ENCODE measurements at regions not wholly inside any gene's neighbourhood (a gene's known extent, or its start where the extent isn't known, plus 50 kb on each side); places are given as distances from the start of the nearest gene placed in this dataset.

DNA sequence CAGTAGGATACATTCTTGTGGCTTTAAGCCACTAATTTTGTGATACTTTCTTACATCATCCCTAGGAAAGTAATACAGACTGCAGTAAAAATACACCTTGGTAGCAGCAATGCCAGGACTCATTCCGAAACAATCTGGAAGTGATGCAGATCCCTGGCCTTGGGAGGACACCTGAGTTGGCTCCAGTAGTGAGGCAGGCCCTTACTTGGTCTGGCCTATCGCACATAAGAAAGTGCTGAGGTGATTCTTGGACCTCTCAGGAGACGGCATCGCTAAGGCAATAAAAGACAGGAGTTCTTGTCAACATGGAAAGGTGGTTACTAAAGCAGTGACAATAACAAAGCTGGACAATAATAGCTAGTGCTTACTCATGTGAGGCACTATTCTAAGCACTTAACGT is 126.5 kb downstream of the SUCNR1 start:
- H3K27ac Mint-ChIP-seq (ENCODE audit: unreplicated experiment), result no peak overlapping the region
- intact Hi-C loops (cut with micrococcal nuclease; ENCODE audit: unreplicated experiment), result no loop called here
- no peaks in the 10 kb centered on the region for H3K4me1 Mint-ChIP-seq (ENCODE audit: low read depth, unreplicated experiment)
- H3K9me3 Mint-ChIP-seq (ENCODE audit: low read depth, unreplicated experiment), result no peaks in the 10 kb centered on the region
- BruUV-seq (replicated peaks), result no TSS peak
- DNase-seq, result no peak
- H3K4me3 Mint-ChIP-seq (ENCODE audit: low read depth, unreplicated experiment), result no peak overlapping the region
- CTCF ChIA-PET, result no interaction called here
- TF ChIP-seq, protein P1, sequence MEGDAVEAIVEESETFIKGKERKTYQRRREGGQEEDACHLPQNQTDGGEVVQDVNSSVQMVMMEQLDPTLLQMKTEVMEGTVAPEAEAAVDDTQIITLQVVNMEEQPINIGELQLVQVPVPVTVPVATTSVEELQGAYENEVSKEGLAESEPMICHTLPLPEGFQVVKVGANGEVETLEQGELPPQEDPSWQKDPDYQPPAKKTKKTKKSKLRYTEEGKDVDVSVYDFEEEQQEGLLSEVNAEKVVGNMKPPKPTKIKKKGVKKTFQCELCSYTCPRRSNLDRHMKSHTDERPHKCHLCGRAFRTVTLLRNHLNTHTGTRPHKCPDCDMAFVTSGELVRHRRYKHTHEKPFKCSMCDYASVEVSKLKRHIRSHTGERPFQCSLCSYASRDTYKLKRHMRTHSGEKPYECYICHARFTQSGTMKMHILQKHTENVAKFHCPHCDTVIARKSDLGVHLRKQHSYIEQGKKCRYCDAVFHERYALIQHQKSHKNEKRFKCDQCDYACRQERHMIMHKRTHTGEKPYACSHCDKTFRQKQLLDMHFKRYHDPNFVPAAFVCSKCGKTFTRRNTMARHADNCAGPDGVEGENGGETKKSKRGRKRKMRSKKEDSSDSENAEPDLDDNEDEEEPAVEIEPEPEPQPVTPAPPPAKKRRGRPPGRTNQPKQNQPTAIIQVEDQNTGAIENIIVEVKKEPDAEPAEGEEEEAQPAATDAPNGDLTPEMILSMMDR (IDR thresholded peaks at IDR 0.05; ENCODE audit: unreplicated experiment), result no peak
- no peaks in the 10 kb centered on the region for H3K36me3 Mint-ChIP-seq (ENCODE audit: insufficient read depth, unreplicated experiment)
- H3K27me3 Mint-ChIP-seq (ENCODE audit: unreplicated experiment), result no peaks in the 10 kb centered on the region

DNA sequence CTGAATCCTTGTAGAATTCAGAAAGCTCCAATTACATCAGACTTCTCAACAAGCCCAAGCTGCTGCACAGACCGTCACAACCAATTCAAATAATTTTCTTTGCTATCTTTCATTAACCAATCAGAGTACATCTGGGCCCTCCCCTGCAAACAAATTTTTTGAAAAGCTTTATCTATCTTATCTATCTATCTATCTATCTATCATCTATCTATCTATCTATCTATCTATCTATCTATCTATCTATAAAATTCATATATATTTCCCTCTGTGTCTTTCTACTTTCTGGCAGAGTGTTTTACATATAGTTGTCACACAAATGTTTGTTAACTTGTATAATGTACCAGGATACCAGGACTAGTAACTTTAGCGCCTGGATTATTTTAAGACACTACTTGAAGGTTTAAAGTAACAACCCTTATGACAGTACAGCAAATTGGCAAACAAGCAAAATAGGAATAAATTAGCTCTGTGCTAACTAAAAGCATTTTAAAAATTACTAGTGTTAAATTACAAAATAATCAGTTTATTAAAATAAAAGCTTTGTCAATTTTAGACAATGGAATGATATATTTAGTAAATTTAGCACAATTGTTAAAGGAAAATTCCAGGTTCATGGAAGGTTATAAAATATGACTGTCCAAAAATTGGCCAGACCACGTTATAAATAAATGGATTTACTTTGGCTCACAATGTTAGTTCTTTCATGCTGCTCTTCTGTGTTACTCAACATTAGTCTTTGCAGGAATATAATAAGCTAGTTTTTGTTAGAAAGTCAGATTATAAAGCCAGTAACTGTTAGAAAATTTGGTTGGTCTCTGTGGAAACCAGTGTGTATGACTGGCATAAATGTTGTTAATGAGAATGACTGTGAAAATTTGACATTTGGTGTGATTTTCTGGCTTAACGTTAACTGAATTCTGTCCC is 138.6 kb downstream of the SUCNR1 start:
- no peaks in the 10 kb centered on the region for H3K27me3 Mint-ChIP-seq (ENCODE audit: unreplicated experiment)
- no TSS peak for BruUV-seq (replicated peaks)
- H3K27ac Mint-ChIP-seq (ENCODE audit: unreplicated experiment), result no peak overlapping the region
- CTCF ChIA-PET, result no interaction called here
- TF ChIP-seq, protein P1 (IDR thresholded peaks at IDR 0.05; ENCODE audit: unreplicated experiment), result no peak
- intact Hi-C loops (cut with micrococcal nuclease; ENCODE audit: unreplicated experiment), result no loop called here
- DNase-seq, result no peak
- H3K4me3 Mint-ChIP-seq (ENCODE audit: low read depth, unreplicated experiment), result no peak overlapping the region
- no peaks in the 10 kb centered on the region for H3K36me3 Mint-ChIP-seq (ENCODE audit: insufficient read depth, unreplicated experiment)
- no peaks in the 10 kb centered on the region for H3K9me3 Mint-ChIP-seq (ENCODE audit: low read depth, unreplicated experiment)
- no peaks in the 10 kb centered on the region for H3K4me1 Mint-ChIP-seq (ENCODE audit: low read depth, unreplicated experiment)

DNA sequence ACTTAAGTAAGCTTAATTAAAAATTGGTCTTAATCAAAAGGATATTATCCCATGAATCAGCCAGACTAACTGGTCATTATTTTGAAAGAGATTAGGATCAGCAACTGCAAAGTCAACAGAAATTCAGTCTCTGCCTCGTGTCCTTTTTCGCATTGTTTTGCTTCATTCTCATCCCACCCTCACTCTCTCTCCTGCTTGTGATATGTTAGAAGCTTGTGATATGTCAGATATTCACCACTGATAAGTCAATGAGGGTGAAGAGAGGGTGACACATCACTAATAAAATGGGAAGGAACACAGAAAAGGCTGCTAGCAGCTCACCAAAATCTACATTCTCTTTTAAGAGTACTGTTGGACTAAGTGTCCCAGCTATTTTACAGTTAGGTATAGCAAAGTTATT is 146.1 kb downstream of the SUCNR1 start:
- BruUV-seq (replicated peaks), result no TSS peak
- CTCF ChIA-PET, result no interaction called here
- no peaks in the 10 kb centered on the region for H3K27me3 Mint-ChIP-seq (ENCODE audit: unreplicated experiment)
- peaks cover 8% of the 10 kb centered on the region for H3K36me3 Mint-ChIP-seq (ENCODE audit: insufficient read depth, unreplicated experiment)
- H3K27ac Mint-ChIP-seq (ENCODE audit: unreplicated experiment), result no peak overlapping the region
- H3K9me3 Mint-ChIP-seq (ENCODE audit: low read depth, unreplicated experiment), result no peaks in the 10 kb centered on the region
- no peak for DNase-seq
- intact Hi-C loops (cut with micrococcal nuclease; ENCODE audit: unreplicated experiment), result no loop called here
- H3K4me1 Mint-ChIP-seq (ENCODE audit: low read depth, unreplicated experiment), result peaks cover 40% of the 10 kb centered on the region
- no peak overlapping the region for H3K4me3 Mint-ChIP-seq (ENCODE audit: low read depth, unreplicated experiment)
- TF ChIP-seq, protein P1 (IDR thresholded peaks at IDR 0.05; ENCODE audit: unreplicated experiment), result no peak

DNA sequence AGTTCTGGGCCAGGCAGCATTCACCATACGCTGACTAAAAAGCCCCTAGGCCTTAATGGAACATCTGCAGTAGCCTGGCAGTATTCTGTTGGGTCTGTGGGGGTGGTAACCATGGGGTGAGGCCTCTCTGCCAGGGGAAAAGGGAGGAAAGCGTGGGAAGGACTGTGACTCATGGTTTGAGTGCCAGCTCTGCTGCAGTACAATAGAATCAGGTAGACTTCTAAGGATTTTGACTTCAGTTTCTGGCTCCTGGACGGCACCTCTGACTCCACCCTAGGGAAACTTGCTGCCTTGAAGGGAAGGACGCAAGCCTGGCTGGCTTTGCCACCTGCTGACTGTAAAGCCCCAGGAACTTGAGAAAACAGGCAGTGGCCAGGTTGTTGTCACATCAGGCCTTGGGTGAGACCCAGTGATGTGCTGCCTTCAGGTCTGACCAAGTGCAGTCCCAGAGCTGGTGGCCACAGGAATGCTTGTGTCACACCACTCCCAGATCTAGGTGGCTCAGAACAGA is 148.6 kb downstream of the SUCNR1 start:
- BruUV-seq (replicated peaks), result no TSS peak
- DNase-seq, result peak; percentile 72
- TF ChIP-seq, protein P1 (IDR thresholded peaks at IDR 0.05; ENCODE audit: unreplicated experiment), result no peak
- CTCF ChIA-PET, result no interaction called here
- Mint-ChIP-seq H3K4me3 (ENCODE audit: low read depth, unreplicated experiment) (peak overlapping the region; percentile 21), H3K27ac (ENCODE audit: unreplicated experiment) (peak overlapping the region; percentile 78), H3K27me3 (ENCODE audit: unreplicated experiment) (no peaks in the 10 kb centered on the region), H3K36me3 (ENCODE audit: insufficient read depth, unreplicated experiment) (peaks cover 8% of the 10 kb centered on the region), H3K4me1 (ENCODE audit: low read depth, unreplicated experiment) (peaks cover 61% of the 10 kb centered on the region), H3K9me3 (ENCODE audit: low read depth, unreplicated experiment) (no peaks in the 10 kb centered on the region)
- intact Hi-C loops (cut with micrococcal nuclease; ENCODE audit: unreplicated experiment), result loop anchor here (2.0 kb wide), 1 partner anchor 45 kb away; no protein-coding TSS in a partner anchor
